ENCODE measurements at regions not wholly inside any gene's neighbourhood (a gene's known extent, or its start where the extent isn't known, plus 50 kb on each side); places are given as distances from the start of the nearest gene placed in this dataset.

GRCh38 chr2:198664321-198664720, 793.4 kb downstream of the SATB2 start:
- Histone ChIP-seq H3K27me3 (ENCODE audit: control insufficient read depth in 3 of 3, insufficient read depth in 3 of 3, low read length in 2 of 3) (no peaks in the 10 kb centered on the region), H3K4me3 (no peak overlapping the region), H3K9ac (ENCODE audit: insufficient read depth in 1 of 2, low read length in 2 of 2) (no peak overlapping the region), H3K4me1 (ENCODE audit: control insufficient read depth in 5 of 5, insufficient read depth in 5 of 5, low read length in 5 of 5) (peaks cover 0 to 2% (median 0%) of the 10 kb centered on the region in 5 donors), H3K36me3 (ENCODE audit: control insufficient read depth in 4 of 4, insufficient read depth in 4 of 4, low read length in 4 of 4) (no peaks in the 10 kb centered on the region), H3K9me3 (ENCODE audit: control insufficient read depth in 4 of 4, insufficient read depth in 3 of 4, low read length in 3 of 4) (no peaks in the 10 kb centered on the region), H3K27ac (ENCODE audit: low read depth in 1 of 2, low read length in 1 of 2) (no peak overlapping the region)
- WGBS, 2 donors = 70 to 71% methylated on average over 2 of the region's 2 CpGs
- TF ChIP-seq CTCF (IDR thresholded peaks at IDR 0.05; ENCODE audit: control extremely low read depth, extremely low read depth) = no peak
- DNase-seq = no peak
- no peak for ATAC-seq (ENCODE audit: insufficient read depth, low FRiP score)

DNA sequence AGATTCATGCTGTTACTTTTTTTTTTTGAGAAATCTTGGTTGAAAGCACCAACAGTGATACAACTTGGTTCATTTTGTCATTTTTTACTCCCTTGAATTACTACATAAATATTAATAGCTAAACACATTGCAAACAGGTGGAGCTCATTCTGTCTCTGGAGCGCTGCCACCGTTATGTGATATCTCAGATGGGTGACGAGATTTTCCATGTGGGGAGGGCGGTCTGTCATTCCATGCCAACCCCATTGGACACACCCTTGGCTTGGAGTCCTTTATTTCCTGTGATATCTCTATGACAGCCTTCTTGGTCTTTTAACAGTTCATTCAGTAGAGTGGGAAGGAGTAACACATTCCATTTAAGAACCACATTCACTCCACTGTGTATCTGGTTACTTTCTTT, 794.8 kb downstream of the SATB2 start:
- no peaks in the 10 kb centered on the region for H3K9me3 ChIP-seq (ENCODE audit: control insufficient read depth in 4 of 4, insufficient read depth in 3 of 4, low read length in 3 of 4)
- peak in 2 of 3 donors; percentile 10 to 20 for DNase-seq
- H3K4me1 ChIP-seq (ENCODE audit: control insufficient read depth in 5 of 5, insufficient read depth in 5 of 5, low read length in 5 of 5) = peaks cover 0 to 13% (median 0%) of the 10 kb centered on the region in 5 donors
- no peaks in the 10 kb centered on the region for H3K27me3 ChIP-seq (ENCODE audit: control insufficient read depth in 3 of 3, insufficient read depth in 3 of 3, low read length in 2 of 3)
- no peak overlapping the region for H3K27ac ChIP-seq (ENCODE audit: low read depth in 1 of 2, low read length in 1 of 2)
- ATAC-seq (ENCODE audit: insufficient read depth, low FRiP score) = no peak
- 75 to 79% methylated on average over 4 of the region's 4 CpGs for WGBS, 2 donors
- no peak overlapping the region for H3K4me3 ChIP-seq
- no peak for TF ChIP-seq CTCF (IDR thresholded peaks at IDR 0.05; ENCODE audit: control extremely low read depth, extremely low read depth)
- no peaks in the 10 kb centered on the region for H3K36me3 ChIP-seq (ENCODE audit: control insufficient read depth in 4 of 4, insufficient read depth in 4 of 4, low read length in 4 of 4)
- H3K9ac ChIP-seq (ENCODE audit: insufficient read depth in 1 of 2, low read length in 2 of 2) = no peak overlapping the region

GRCh38 chr2:198660501-198660900, 797.2 kb downstream of the SATB2 start:
- H3K27me3 ChIP-seq (ENCODE audit: control insufficient read depth in 3 of 3, insufficient read depth in 3 of 3, low read length in 2 of 3) = no peaks in the 10 kb centered on the region
- H3K36me3 ChIP-seq (ENCODE audit: control insufficient read depth in 4 of 4, insufficient read depth in 4 of 4, low read length in 4 of 4) = no peaks in the 10 kb centered on the region
- DNase-seq = no peak
- H3K9me3 ChIP-seq (ENCODE audit: control insufficient read depth in 4 of 4, insufficient read depth in 3 of 4, low read length in 3 of 4) = no peaks in the 10 kb centered on the region
- H3K9ac ChIP-seq (ENCODE audit: insufficient read depth in 1 of 2, low read length in 2 of 2) = no peak overlapping the region
- TF ChIP-seq CTCF (IDR thresholded peaks at IDR 0.05; ENCODE audit: control extremely low read depth, extremely low read depth) = no peak
- no peak overlapping the region for H3K4me3 ChIP-seq
- peaks cover 0 to 13% (median 0%) of the 10 kb centered on the region in 5 donors for H3K4me1 ChIP-seq (ENCODE audit: control insufficient read depth in 5 of 5, insufficient read depth in 5 of 5, low read length in 5 of 5)
- no peak overlapping the region for H3K27ac ChIP-seq (ENCODE audit: low read depth in 1 of 2, low read length in 1 of 2)
- ATAC-seq (ENCODE audit: insufficient read depth, low FRiP score) = no peak
- WGBS, 2 donors = 85 to 90% methylated on average over 3 of the region's 3 CpGs
